ENCODE measurements at regions not wholly inside any gene's neighbourhood (a gene's known extent, or its start where the extent isn't known, plus 50 kb on each side); places are given as distances from the start of the nearest gene placed in this dataset.

GRCh38 chr7:88500131-88500530 lies 193.4 kb upstream of the STEAP4 start:
- no peaks in the 10 kb centered on the region for H3K36me3 ChIP-seq (ENCODE audit: insufficient read depth in 1 of 2, low read depth in 1 of 2)
- no peak overlapping the region for H3K4me3 ChIP-seq
- H3K4me1 ChIP-seq = no peaks in the 10 kb centered on the region
- no peaks in the 10 kb centered on the region for H3K9me3 ChIP-seq
- intact Hi-C loops (cut with DNase I) = no loop called here
- H3K27me3 ChIP-seq (ENCODE audit: insufficient read depth in 3 of 3, low read length in 2 of 3) = no peaks in the 10 kb centered on the region
- TF ChIP-seq, protein P1, sequence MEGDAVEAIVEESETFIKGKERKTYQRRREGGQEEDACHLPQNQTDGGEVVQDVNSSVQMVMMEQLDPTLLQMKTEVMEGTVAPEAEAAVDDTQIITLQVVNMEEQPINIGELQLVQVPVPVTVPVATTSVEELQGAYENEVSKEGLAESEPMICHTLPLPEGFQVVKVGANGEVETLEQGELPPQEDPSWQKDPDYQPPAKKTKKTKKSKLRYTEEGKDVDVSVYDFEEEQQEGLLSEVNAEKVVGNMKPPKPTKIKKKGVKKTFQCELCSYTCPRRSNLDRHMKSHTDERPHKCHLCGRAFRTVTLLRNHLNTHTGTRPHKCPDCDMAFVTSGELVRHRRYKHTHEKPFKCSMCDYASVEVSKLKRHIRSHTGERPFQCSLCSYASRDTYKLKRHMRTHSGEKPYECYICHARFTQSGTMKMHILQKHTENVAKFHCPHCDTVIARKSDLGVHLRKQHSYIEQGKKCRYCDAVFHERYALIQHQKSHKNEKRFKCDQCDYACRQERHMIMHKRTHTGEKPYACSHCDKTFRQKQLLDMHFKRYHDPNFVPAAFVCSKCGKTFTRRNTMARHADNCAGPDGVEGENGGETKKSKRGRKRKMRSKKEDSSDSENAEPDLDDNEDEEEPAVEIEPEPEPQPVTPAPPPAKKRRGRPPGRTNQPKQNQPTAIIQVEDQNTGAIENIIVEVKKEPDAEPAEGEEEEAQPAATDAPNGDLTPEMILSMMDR (IDR thresholded peaks at IDR 0.05) = no peak
- WGBS, 3 donors = 46 to 52% (median 46%) methylated on average over 6 of the region's 6 CpGs
- ATAC-seq (no peak), DNase-seq (no peak)
- H3K27ac ChIP-seq = no peak overlapping the region

DNA sequence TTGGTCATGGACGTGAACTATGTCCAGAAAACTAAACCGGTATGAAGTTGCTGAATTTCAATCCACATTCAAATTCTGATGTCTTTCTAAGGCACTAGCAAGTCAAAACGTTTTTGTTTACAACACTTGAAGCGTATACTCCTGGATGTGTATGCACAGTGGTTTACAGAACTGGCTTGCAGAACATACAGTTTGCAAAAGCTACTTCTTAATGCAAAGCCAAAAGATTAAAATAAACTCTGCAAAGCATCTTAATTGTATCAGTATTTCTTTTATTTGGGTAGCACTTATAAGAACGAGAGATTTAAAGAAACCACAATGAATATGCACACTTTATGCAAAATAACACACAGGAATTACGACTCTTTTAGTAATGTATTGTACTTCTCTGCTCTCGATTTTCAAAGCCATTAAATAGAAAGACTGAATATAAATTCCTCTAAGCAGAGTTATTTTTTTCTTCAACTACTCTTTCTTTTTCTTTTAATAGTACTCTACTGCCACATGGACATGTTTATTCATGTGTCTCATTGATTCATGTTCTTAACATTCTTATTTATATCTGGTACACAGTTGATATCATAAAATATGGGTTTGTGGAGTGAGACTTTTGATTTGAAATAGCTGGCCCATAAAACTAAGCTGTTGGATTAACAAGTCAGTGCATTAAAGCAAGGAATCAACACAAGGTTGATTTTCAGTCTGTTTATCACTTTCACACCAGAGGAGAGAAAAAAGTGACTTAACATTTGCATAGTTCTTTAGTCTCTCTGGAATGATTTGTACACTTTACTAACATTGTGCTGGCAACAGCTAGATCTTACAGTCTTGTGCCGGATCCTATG lies 189.4 kb upstream of the STEAP4 start:
- TF ChIP-seq, protein P1 (IDR thresholded peaks at IDR 0.05) = no peak
- WGBS, 3 donors = 58 to 66% (median 60%) methylated on average over 8 of the region's 8 CpGs

GRCh38 chr7:88492153-88492552 lies 185.5 kb upstream of the STEAP4 start:
- TF ChIP-seq, protein P1 (IDR thresholded peaks at IDR 0.05) = no peak
- intact Hi-C loops (cut with DNase I) = no loop called here
- Histone ChIP-seq H3K4me1 (no peaks in the 10 kb centered on the region), H3K4me3 (no peak overlapping the region), H3K27me3 (ENCODE audit: insufficient read depth in 3 of 3, low read length in 2 of 3) (no peaks in the 10 kb centered on the region), H3K9me3 (no peaks in the 10 kb centered on the region), H3K36me3 (ENCODE audit: insufficient read depth in 1 of 2, low read depth in 1 of 2) (no peaks in the 10 kb centered on the region), H3K27ac (no peak overlapping the region)
- DNase-seq = no peak
- no peak for ATAC-seq

More for the DNA sequence above, 189.4 kb upstream of the STEAP4 start:
- Histone ChIP-seq H3K4me1 (no peaks in the 10 kb centered on the region), H3K27me3 (ENCODE audit: insufficient read depth in 3 of 3, low read length in 2 of 3) (no peaks in the 10 kb centered on the region), H3K9me3 (no peaks in the 10 kb centered on the region), H3K4me3 (no peak overlapping the region), H3K36me3 (ENCODE audit: insufficient read depth in 1 of 2, low read depth in 1 of 2) (no peaks in the 10 kb centered on the region), H3K27ac (no peak overlapping the region)
- ATAC-seq (no peak), DNase-seq (no peak)
- intact Hi-C loops (cut with DNase I) = no loop called here

DNA sequence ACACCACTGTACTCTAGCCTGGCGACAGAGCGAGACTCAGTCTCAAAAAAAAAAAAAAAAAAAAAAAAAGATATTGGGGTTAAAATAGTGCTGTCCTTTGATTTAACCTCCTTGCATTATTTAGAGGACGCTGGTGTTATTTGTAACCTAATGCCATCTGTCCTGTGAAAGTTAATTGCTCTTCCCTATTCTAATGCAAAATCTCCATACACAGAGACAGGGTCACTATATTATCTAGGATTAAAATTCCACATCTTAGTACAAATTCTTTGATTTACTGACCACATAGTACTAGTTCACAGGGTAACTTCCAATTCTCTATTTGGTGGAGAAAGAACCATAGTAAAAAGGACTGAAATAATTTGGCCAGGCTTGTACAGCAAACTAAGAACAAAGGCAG lies 184.2 kb upstream of the STEAP4 start:
- TF ChIP-seq, protein P1 (IDR thresholded peaks at IDR 0.05) = no peak
- ATAC-seq (no peak), DNase-seq (no peak)
- 32 to 81% (median 80%) methylated on average over 1 to 3 of the region's 3 CpGs for WGBS, 3 donors
- Histone ChIP-seq H3K27me3 (ENCODE audit: insufficient read depth in 3 of 3, low read length in 2 of 3) (no peaks in the 10 kb centered on the region), H3K4me3 (no peak overlapping the region), H3K27ac (no peak overlapping the region), H3K9me3 (no peaks in the 10 kb centered on the region), H3K4me1 (no peaks in the 10 kb centered on the region), H3K36me3 (ENCODE audit: insufficient read depth in 1 of 2, low read depth in 1 of 2) (no peaks in the 10 kb centered on the region)
- intact Hi-C loops (cut with DNase I) = no loop called here

DNA sequence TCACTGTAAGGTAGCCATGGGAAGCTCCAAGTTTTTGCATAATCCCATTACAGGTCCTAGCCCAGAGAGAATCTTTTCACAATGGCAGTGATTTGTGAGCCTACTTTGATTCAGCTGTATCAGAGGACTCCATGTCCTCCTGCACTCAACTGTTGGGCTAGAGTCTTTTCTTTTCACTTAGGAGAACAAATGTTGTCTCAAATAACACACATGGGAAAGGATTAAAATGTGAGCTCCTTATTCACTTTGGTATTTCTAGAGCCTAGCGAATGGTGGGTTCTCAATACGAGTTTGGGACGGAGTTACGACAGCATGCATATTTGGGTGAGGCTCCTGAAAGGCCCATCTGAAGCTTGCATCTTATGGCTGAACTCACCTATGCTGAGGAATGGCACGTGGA lies 183.5 kb upstream of the STEAP4 start:
- Histone ChIP-seq H3K4me3 (no peak overlapping the region), H3K36me3 (ENCODE audit: insufficient read depth in 1 of 2, low read depth in 1 of 2) (no peaks in the 10 kb centered on the region), H3K27ac (no peak overlapping the region), H3K27me3 (ENCODE audit: insufficient read depth in 3 of 3, low read length in 2 of 3) (no peaks in the 10 kb centered on the region), H3K9me3 (no peaks in the 10 kb centered on the region), H3K4me1 (no peaks in the 10 kb centered on the region)
- DNase-seq = no peak
- intact Hi-C loops (cut with DNase I) = no loop called here
- WGBS, 3 donors = 74 to 86% (median 82%) methylated on average over 5 of the region's 5 CpGs
- ATAC-seq = no peak
- TF ChIP-seq, protein P1 (IDR thresholded peaks at IDR 0.05) = no peak
